ENCODE measurements at regions not wholly inside any gene's neighbourhood (a gene's known extent, or its start where the extent isn't known, plus 50 kb on each side); places are given as distances from the start of the nearest gene placed in this dataset.

DNA sequence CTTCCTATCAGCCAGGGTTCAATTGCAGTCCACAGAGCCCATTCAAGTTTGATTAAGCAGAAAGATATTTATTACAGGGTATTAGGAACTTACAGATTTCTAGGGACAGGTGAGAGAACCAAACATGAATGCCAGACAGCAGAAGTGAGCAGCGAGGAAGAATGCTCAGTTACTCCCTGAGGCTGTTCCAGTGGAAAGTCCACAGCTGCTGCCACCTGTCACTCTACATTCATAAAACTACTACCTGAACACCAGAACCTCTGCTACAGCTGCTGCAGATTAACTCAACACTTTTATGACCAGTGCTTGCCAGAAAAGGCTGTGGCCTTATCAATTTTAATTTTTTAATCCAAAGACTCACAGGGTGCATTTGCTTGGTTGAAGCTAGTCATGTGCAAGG, 325.4 kb upstream of the ONECUT1 start:
- TF ChIP-seq, protein P1, sequence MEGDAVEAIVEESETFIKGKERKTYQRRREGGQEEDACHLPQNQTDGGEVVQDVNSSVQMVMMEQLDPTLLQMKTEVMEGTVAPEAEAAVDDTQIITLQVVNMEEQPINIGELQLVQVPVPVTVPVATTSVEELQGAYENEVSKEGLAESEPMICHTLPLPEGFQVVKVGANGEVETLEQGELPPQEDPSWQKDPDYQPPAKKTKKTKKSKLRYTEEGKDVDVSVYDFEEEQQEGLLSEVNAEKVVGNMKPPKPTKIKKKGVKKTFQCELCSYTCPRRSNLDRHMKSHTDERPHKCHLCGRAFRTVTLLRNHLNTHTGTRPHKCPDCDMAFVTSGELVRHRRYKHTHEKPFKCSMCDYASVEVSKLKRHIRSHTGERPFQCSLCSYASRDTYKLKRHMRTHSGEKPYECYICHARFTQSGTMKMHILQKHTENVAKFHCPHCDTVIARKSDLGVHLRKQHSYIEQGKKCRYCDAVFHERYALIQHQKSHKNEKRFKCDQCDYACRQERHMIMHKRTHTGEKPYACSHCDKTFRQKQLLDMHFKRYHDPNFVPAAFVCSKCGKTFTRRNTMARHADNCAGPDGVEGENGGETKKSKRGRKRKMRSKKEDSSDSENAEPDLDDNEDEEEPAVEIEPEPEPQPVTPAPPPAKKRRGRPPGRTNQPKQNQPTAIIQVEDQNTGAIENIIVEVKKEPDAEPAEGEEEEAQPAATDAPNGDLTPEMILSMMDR (IDR thresholded peaks at IDR 0.05) = no peak
- TF ChIP-seq EZH2 (IDR thresholded peaks at IDR 0.05; ENCODE audit: borderline replicate concordance, insufficient read depth, low read depth, low read length, poor library complexity, severe bottlenecking) = no peak

All from B cell (primary cell).